ENCODE measurements at regions not wholly inside any gene's neighbourhood (a gene's known extent, or its start where the extent isn't known, plus 50 kb on each side); places are given as distances from the start of the nearest gene placed in this dataset.

GRCh38 chr7:152947686-152948085 lies 188.1 kb downstream of the ACTR3B start:
- no peaks in the 10 kb centered on the region for H3K4me1 ChIP-seq (ENCODE audit: control insufficient read depth in 1 of 2, insufficient read depth in 2 of 2, low read length in 2 of 2)
- WGBS (ENCODE audit: insufficient coverage), result 50% methylated on average over 1 of the region's 1 CpG
- H3K4me3 Mint-ChIP-seq, result no peak overlapping the region
- no peaks in the 10 kb centered on the region for H3K27me3 Mint-ChIP-seq (ENCODE audit: low read depth in 3 of 3)
- H3K79me2 ChIP-seq (ENCODE audit: insufficient read depth, low read length), result no peaks in the 10 kb centered on the region
- no peaks in the 10 kb centered on the region for H3K4me1 Mint-ChIP-seq
- H3K9me3 ChIP-seq (replicated peaks in 1 of 2; ENCODE audit: control insufficient read depth in 1 of 2, insufficient read depth in 1 of 2, low read length in 2 of 2), result peaks cover 5 to 10% of the 10 kb centered on the region in 2 donors
- no peak overlapping the region for H3K9ac ChIP-seq (ENCODE audit: insufficient read depth, low read length, poor library complexity, severe bottlenecking)
- no peaks in the 10 kb centered on the region for H3K36me3 Mint-ChIP-seq
- no peak overlapping the region for H2AFZ ChIP-seq (ENCODE audit: insufficient read depth, low read depth, low read length, poor library complexity, severe bottlenecking)
- no peak overlapping the region for H3K4me2 ChIP-seq (replicated peaks; ENCODE audit: extremely low read depth, low read length, poor library complexity, severe bottlenecking)
- H3K27ac Mint-ChIP-seq, result no peak overlapping the region
- DNase-seq, result no peak
- H3K4me3 ChIP-seq (replicated peaks in 1 of 3; ENCODE audit: low read depth in 2 of 3, low read length in 3 of 3), result no peak overlapping the region
- TF ChIP-seq CTCF (IDR thresholded peaks at IDR 0.05), result no peak
- H3K36me3 ChIP-seq (replicated peaks in 1 of 2; ENCODE audit: control insufficient read depth in 1 of 2, insufficient read depth in 2 of 2, low read length in 2 of 2), result no peaks in the 10 kb centered on the region
- intact Hi-C loops (cut with micrococcal nuclease), result no loop called here
- no peaks in the 10 kb centered on the region for H4K20me1 ChIP-seq (ENCODE audit: insufficient read depth, low read length)
- no peaks in the 10 kb centered on the region for H3K27me3 ChIP-seq (ENCODE audit: control insufficient read depth in 2 of 2, insufficient read depth in 2 of 2, low read length in 2 of 2)
- no peak overlapping the region for H3K27ac ChIP-seq (ENCODE audit: low read depth in 1 of 2, low read length in 2 of 2)
- H3K9me3 Mint-ChIP-seq, result peaks cover 7 to 20% (median 14%) of the 10 kb centered on the region in 7 donors

GRCh38 chr7:152949253-152949652 lies 189.7 kb downstream of the ACTR3B start:
- H3K36me3 Mint-ChIP-seq, result no peaks in the 10 kb centered on the region
- Histone ChIP-seq H3K9ac (ENCODE audit: insufficient read depth, low read length, poor library complexity, severe bottlenecking) (no peak overlapping the region), H3K9me3 (replicated peaks in 1 of 2; ENCODE audit: control insufficient read depth in 1 of 2, insufficient read depth in 1 of 2, low read length in 2 of 2) (peaks cover 5 to 10% of the 10 kb centered on the region in 2 donors), H3K4me2 (replicated peaks; ENCODE audit: extremely low read depth, low read length, poor library complexity, severe bottlenecking) (no peak overlapping the region), H3K27ac (ENCODE audit: low read depth in 1 of 2, low read length in 2 of 2) (no peak overlapping the region), H3K4me1 (ENCODE audit: control insufficient read depth in 1 of 2, insufficient read depth in 2 of 2, low read length in 2 of 2) (no peaks in the 10 kb centered on the region), H3K27me3 (ENCODE audit: control insufficient read depth in 2 of 2, insufficient read depth in 2 of 2, low read length in 2 of 2) (no peaks in the 10 kb centered on the region), H3K36me3 (replicated peaks in 1 of 2; ENCODE audit: control insufficient read depth in 1 of 2, insufficient read depth in 2 of 2, low read length in 2 of 2) (no peaks in the 10 kb centered on the region), H2AFZ (ENCODE audit: insufficient read depth, low read depth, low read length, poor library complexity, severe bottlenecking) (no peak overlapping the region), H3K4me3 (replicated peaks in 1 of 3; ENCODE audit: low read depth in 2 of 3, low read length in 3 of 3) (no peak overlapping the region), H3K79me2 (ENCODE audit: insufficient read depth, low read length) (no peaks in the 10 kb centered on the region), H4K20me1 (ENCODE audit: insufficient read depth, low read length) (no peaks in the 10 kb centered on the region)
- H3K9me3 Mint-ChIP-seq, result peaks cover 7 to 20% (median 16%) of the 10 kb centered on the region in 7 donors
- no peak for DNase-seq
- intact Hi-C loops (cut with micrococcal nuclease), result no loop called here
- no peak overlapping the region for H3K27ac Mint-ChIP-seq
- WGBS (ENCODE audit: insufficient coverage), result 100% methylated on average over 1 of the region's 3 CpGs
- no peaks in the 10 kb centered on the region for H3K4me1 Mint-ChIP-seq
- TF ChIP-seq CTCF (IDR thresholded peaks at IDR 0.05), result no peak
- no peak overlapping the region for H3K4me3 Mint-ChIP-seq
- H3K27me3 Mint-ChIP-seq (ENCODE audit: low read depth in 3 of 3), result no peaks in the 10 kb centered on the region

Measured in CD14-positive monocyte (primary cell).